ENCODE measurements at regions not wholly inside any gene's neighbourhood (a gene's known extent, or its start where the extent isn't known, plus 50 kb on each side); places are given as distances from the start of the nearest gene placed in this dataset.

GRCh38 chr10:90328896-90329295 lies 528.9 kb downstream of the HTR7 start:
- TF ChIP-seq, protein P1, sequence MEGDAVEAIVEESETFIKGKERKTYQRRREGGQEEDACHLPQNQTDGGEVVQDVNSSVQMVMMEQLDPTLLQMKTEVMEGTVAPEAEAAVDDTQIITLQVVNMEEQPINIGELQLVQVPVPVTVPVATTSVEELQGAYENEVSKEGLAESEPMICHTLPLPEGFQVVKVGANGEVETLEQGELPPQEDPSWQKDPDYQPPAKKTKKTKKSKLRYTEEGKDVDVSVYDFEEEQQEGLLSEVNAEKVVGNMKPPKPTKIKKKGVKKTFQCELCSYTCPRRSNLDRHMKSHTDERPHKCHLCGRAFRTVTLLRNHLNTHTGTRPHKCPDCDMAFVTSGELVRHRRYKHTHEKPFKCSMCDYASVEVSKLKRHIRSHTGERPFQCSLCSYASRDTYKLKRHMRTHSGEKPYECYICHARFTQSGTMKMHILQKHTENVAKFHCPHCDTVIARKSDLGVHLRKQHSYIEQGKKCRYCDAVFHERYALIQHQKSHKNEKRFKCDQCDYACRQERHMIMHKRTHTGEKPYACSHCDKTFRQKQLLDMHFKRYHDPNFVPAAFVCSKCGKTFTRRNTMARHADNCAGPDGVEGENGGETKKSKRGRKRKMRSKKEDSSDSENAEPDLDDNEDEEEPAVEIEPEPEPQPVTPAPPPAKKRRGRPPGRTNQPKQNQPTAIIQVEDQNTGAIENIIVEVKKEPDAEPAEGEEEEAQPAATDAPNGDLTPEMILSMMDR (conservative IDR thresholded peaks at IDR 0.05; ENCODE audit: low read length) = no peak
- no peak for TF ChIP-seq EZH2phosphoT487 (IDR thresholded peaks at IDR 0.05; ENCODE audit: borderline replicate concordance, low read depth, low read length)

All from OCI-LY7 (cell line).